ENCODE measurements at regions not wholly inside any gene's neighbourhood (a gene's known extent, or its start where the extent isn't known, plus 50 kb on each side); places are given as distances from the start of the nearest gene placed in this dataset.
A peak's percentile ranks its signal among the peaks of the same experiment; 100 is the strongest.

DNA sequence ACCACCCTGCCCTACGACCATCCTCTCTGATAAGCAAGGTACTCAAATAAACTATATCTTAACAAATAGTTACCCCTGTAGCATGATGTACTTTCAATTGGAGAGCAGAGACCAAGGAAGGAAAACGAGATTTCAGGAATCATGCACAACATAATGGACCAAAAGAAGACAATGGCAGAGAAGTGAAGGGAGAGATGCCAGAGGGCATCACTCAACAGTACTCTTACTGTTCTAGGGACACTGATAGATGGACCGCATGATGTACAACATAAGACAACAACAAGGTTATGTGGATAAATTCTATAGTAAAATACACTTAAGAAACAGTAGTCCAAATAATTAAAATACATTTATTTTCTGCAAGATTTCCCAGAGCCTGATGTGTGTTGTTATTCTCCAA is 77.5 kb upstream of the IFNG-AS1 start:
- no peak for ATAC-seq
- Mint-ChIP-seq H3K9me3 (peaks cover 2% of the 10 kb centered on the region), H3K27me3 (peaks cover 20% of the 10 kb centered on the region), H3K4me1 (no peaks in the 10 kb centered on the region), H3K36me3 (no peaks in the 10 kb centered on the region), H3K4me3 (no peak overlapping the region), H3K27ac (no peak overlapping the region)

GRCh38 chr12:67915335-67915851 is 73.9 kb upstream of the IFNG-AS1 start:
- Mint-ChIP-seq H3K36me3 (no peaks in the 10 kb centered on the region), H3K4me3 (no peak overlapping the region), H3K4me1 (peaks cover 15% of the 10 kb centered on the region), H3K9me3 (no peaks in the 10 kb centered on the region), H3K27me3 (peaks cover 23% of the 10 kb centered on the region), H3K27ac (no peak overlapping the region)
- no peak for ATAC-seq

- Mint-ChIP-seq H3K27me3 (peaks cover 19% of the 10 kb centered on the region), H3K4me3 (no peak overlapping the region), H3K4me1 (peaks cover 25% of the 10 kb centered on the region), H3K27ac (no peak overlapping the region), H3K36me3 (no peaks in the 10 kb centered on the region), H3K9me3 (no peaks in the 10 kb centered on the region)
- ATAC-seq, result no peak
These were observed 72.8 kb upstream of the IFNG-AS1 start for GRCh38 chr12:67916266-67916970.

- Mint-ChIP-seq H3K27me3 (peaks cover 12% of the 10 kb centered on the region), H3K27ac (no peak overlapping the region), H3K4me1 (peaks cover 25% of the 10 kb centered on the region)
These were observed 71.4 kb upstream of the IFNG-AS1 start for GRCh38 chr12:67917811-67918210.

GRCh38 chr12:67918441-67918840 is 70.8 kb upstream of the IFNG-AS1 start:
- ATAC-seq, result no peak
- H3K9me3 Mint-ChIP-seq, result no peaks in the 10 kb centered on the region
- no peak overlapping the region for H3K4me3 Mint-ChIP-seq
- no peak overlapping the region for H3K27ac Mint-ChIP-seq
- no peaks in the 10 kb centered on the region for H3K36me3 Mint-ChIP-seq
- H3K4me1 Mint-ChIP-seq, result peaks cover 25% of the 10 kb centered on the region
- peaks cover 12% of the 10 kb centered on the region for H3K27me3 Mint-ChIP-seq

More at GRCh38 chr12:67917811-67918210, 71.4 kb upstream of the IFNG-AS1 start:
- H3K9me3 Mint-ChIP-seq, result no peaks in the 10 kb centered on the region
- no peak overlapping the region for H3K4me3 Mint-ChIP-seq
- no peak for ATAC-seq
- H3K36me3 Mint-ChIP-seq, result no peaks in the 10 kb centered on the region

DNA sequence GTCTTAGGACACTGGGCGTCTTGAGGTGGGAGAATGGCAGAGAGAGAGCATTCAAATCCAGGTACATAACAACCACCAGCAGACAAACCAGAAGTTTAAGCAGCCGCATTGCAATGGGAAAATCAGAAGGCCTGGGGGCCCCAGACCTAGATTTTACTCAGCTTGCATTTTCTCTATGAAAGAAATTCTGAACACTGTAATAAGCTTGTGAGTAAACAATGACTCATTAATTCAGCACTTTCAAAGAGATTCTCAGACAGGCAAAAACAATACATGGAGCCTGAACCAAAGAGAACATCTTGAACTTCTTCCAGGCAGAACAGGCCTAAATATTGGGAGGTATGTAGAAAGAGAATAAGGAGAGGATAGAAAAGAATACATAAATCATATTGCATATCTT is 69.8 kb upstream of the IFNG-AS1 start:
- Mint-ChIP-seq H3K27me3 (peaks cover 12% of the 10 kb centered on the region), H3K27ac (peak overlapping the region; percentile 1), H3K9me3 (no peaks in the 10 kb centered on the region), H3K36me3 (no peaks in the 10 kb centered on the region), H3K4me1 (peaks cover 25% of the 10 kb centered on the region), H3K4me3 (no peak overlapping the region)
- no peak for ATAC-seq

DNA sequence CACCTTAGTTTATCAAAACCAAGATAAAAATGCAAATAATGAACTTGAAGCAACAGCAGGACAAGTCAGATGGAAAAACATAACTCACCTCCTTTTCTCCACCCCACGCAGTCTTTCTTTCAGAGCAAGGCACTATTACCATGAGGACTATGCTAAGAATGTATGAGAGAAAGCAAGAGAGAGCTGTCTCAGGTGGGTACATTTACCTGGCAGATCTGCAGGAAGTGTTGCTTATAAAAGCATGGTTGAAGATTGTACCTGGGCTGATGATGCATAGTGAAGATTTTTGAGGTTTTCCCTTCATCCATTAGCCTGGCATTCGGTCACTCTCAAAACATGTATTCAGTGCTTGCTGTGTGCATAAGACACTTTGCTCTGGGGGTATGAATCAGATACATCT is 68.8 kb upstream of the IFNG-AS1 start:
- Mint-ChIP-seq H3K9me3 (no peaks in the 10 kb centered on the region), H3K4me3 (no peak overlapping the region), H3K36me3 (no peaks in the 10 kb centered on the region), H3K27me3 (peaks cover 12% of the 10 kb centered on the region), H3K27ac (peak overlapping the region; percentile 1), H3K4me1 (peaks cover 25% of the 10 kb centered on the region)
- no peak for ATAC-seq

- H3K27me3 Mint-ChIP-seq, result peaks cover 8% of the 10 kb centered on the region
- no peak overlapping the region for H3K4me3 Mint-ChIP-seq
- no peaks in the 10 kb centered on the region for H3K36me3 Mint-ChIP-seq
- ATAC-seq, result no peak
- H3K27ac Mint-ChIP-seq, result no peak overlapping the region
- H3K4me1 Mint-ChIP-seq, result peaks cover 25% of the 10 kb centered on the region
- no peaks in the 10 kb centered on the region for H3K9me3 Mint-ChIP-seq
These were observed 68.0 kb upstream of the IFNG-AS1 start for GRCh38 chr12:67921286-67921685.

GRCh38 chr12:67922245-67922644 is 67.0 kb upstream of the IFNG-AS1 start:
- no peak overlapping the region for H3K4me3 Mint-ChIP-seq
- H3K4me1 Mint-ChIP-seq, result peaks cover 25% of the 10 kb centered on the region
- no peak overlapping the region for H3K27ac Mint-ChIP-seq
- H3K36me3 Mint-ChIP-seq, result no peaks in the 10 kb centered on the region
- ATAC-seq, result no peak
- no peaks in the 10 kb centered on the region for H3K27me3 Mint-ChIP-seq
- no peaks in the 10 kb centered on the region for H3K9me3 Mint-ChIP-seq

- H3K4me1 Mint-ChIP-seq, result peaks cover 13% of the 10 kb centered on the region
- H3K9me3 Mint-ChIP-seq, result no peaks in the 10 kb centered on the region
- no peak overlapping the region for H3K4me3 Mint-ChIP-seq
- no peak overlapping the region for H3K27ac Mint-ChIP-seq
- no peak for ATAC-seq
- no peaks in the 10 kb centered on the region for H3K27me3 Mint-ChIP-seq
- H3K36me3 Mint-ChIP-seq, result no peaks in the 10 kb centered on the region
These were observed 64.2 kb upstream of the IFNG-AS1 start for GRCh38 chr12:67925077-67925476.

DNA sequence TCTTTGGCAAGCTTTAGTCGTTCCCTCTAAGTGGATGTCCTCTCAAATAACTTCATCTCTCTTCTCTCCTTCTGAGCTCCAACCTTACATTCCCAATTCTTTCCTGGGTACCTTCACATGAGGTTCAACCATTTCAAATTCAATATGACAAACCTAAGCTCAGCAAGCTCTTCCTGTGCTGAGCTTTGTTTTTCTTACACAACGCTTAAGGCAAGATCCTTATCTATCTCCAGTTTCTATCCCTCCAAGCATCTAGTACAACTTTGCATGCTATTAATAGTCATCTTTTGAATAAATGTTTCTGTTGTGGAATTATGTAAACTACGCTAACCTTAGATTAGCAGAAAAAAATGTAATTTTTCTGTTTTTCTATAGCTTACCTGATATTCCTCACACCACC is 63.7 kb upstream of the IFNG-AS1 start:
- Mint-ChIP-seq H3K4me3 (no peak overlapping the region), H3K27ac (no peak overlapping the region), H3K36me3 (no peaks in the 10 kb centered on the region), H3K4me1 (peaks cover 8% of the 10 kb centered on the region), H3K9me3 (no peaks in the 10 kb centered on the region), H3K27me3 (no peaks in the 10 kb centered on the region)
- no peak for ATAC-seq

DNA sequence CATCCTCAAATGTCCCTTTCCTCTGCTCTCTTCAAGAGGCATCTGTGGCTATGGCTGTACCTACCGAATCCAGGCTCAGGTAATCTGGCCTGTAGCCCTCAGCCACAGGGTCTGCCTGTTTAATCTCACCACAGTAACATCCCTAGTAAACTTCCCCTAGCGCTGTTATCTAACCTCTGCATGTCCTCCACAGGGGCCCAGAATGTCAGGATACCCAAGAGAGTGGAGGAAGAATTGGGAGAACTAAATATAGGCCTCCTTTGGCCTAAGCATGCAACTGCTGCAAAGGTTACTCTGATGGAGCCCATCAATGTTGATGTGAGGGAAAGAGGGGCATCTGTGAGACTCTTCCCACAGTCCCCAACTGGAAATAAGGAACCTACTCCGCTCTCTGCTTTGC is 63.2 kb upstream of the IFNG-AS1 start:
- ATAC-seq, result no peak
- Mint-ChIP-seq H3K36me3 (no peaks in the 10 kb centered on the region), H3K27me3 (no peaks in the 10 kb centered on the region), H3K27ac (no peak overlapping the region), H3K9me3 (no peaks in the 10 kb centered on the region), H3K4me1 (peaks cover 3% of the 10 kb centered on the region), H3K4me3 (no peak overlapping the region)

DNA sequence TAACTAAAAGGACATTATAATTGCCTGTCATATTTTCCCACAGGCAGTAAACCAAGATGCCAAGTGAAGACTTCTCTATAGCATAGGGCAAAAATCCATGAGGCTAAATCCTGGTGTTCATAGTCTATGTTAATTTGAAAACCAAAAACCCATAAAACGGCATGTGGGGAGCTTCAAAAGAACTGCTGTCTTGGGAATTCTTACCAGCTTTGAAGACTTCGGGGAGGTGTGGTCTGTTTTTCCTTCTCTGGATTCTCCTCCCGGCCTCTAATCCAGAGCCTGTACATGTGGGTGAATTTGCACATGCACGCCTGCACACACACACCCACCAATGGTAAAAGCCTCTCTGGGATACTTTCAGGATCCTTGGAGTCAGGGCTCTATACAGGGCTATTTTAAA is 61.9 kb upstream of the IFNG-AS1 start:
- Mint-ChIP-seq H3K27ac (no peak overlapping the region), H3K4me3 (no peak overlapping the region), H3K4me1 (no peaks in the 10 kb centered on the region), H3K27me3 (no peaks in the 10 kb centered on the region), H3K9me3 (no peaks in the 10 kb centered on the region), H3K36me3 (no peaks in the 10 kb centered on the region)
- ATAC-seq, result no peak

DNA sequence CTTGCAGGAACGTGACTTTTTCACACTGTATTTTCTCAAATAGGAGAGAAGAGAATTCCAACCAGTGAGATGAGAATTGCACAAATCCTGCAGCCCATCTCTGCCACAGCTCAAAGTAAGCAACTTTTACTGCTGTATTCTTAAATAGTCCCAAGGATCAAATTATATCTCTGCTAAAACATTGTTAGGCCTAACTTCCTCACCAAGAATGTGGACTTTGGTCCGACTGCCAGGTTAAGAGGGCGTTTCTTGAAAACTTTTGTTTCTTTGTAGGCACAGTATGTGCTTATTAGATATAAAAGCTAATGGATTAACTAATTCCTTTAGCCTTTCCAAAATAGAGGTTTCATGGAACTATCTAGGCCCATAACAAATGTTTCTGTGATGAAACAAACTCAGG is 61.4 kb upstream of the IFNG-AS1 start:
- no peak overlapping the region for H3K4me3 Mint-ChIP-seq
- H3K27me3 Mint-ChIP-seq, result no peaks in the 10 kb centered on the region
- no peaks in the 10 kb centered on the region for H3K9me3 Mint-ChIP-seq
- no peak overlapping the region for H3K27ac Mint-ChIP-seq
- no peak for ATAC-seq
- H3K4me1 Mint-ChIP-seq, result no peaks in the 10 kb centered on the region
- H3K36me3 Mint-ChIP-seq, result no peaks in the 10 kb centered on the region

DNA sequence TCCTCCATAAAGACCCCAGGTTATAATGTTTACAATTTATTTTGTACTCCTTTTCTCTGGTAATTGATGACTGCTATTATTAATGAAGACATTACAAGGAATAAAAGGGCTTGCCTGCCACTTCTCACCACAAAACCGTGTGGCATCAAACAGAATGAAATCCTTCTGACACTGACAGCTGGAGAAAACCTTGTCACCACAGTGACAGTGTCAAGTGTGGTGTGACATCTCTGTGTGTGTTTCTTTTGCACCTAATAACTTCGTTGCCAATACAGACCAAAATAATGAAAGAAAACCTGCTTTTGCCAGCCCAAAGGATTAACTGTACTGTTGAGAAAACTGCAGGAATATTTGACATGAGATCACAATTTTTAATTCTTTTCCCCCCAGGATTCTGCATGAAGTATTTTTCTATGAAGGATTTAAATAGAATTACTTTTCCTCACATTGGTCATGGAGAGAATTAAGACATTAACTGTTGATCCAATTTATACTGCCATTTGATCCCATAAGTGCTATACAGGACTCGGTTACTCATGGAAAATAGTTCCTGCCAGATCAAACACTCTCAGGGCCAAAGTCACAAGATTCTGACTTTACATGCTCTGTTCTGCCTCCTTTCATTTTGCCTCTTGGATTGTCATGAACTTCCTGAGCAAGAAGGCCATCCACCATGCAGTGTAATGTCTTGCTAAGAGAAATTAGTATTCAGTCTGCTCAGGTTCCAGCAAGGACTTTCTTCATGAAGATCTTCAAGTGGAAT is 60.4 kb upstream of the IFNG-AS1 start:
- Mint-ChIP-seq H3K27me3 (no peaks in the 10 kb centered on the region), H3K4me3 (no peak overlapping the region), H3K36me3 (no peaks in the 10 kb centered on the region), H3K9me3 (no peaks in the 10 kb centered on the region), H3K27ac (no peak overlapping the region), H3K4me1 (no peaks in the 10 kb centered on the region)
- no peak for ATAC-seq

GRCh38 chr12:67929384-67929772 is 59.9 kb upstream of the IFNG-AS1 start:
- no peaks in the 10 kb centered on the region for H3K4me1 Mint-ChIP-seq
- H3K27ac Mint-ChIP-seq, result no peak overlapping the region
- H3K9me3 Mint-ChIP-seq, result no peaks in the 10 kb centered on the region
- ATAC-seq, result no peak
- H3K4me3 Mint-ChIP-seq, result no peak overlapping the region
- H3K27me3 Mint-ChIP-seq, result no peaks in the 10 kb centered on the region
- H3K36me3 Mint-ChIP-seq, result no peaks in the 10 kb centered on the region
